Islet of Langerhans (tissue), 1 donor: ENCODE measurements at regions not wholly inside any gene's neighbourhood (a gene's known extent, or its start where the extent isn't known, plus 50 kb on each side); places are given as distances from the start of the nearest gene placed in this dataset.
"Not testable (repeated sequence)": the region's sequence is repeated elsewhere in the genome, so short reads cannot be mapped to it uniquely, and the experiment has no call there.

Experiments
- FAIRE-seq: peaks from one replicate; lab custom pipeline; 2011; peaks lifted over from hg19 to GRCh38; lab: Jason Lieb, UNC

DNA sequence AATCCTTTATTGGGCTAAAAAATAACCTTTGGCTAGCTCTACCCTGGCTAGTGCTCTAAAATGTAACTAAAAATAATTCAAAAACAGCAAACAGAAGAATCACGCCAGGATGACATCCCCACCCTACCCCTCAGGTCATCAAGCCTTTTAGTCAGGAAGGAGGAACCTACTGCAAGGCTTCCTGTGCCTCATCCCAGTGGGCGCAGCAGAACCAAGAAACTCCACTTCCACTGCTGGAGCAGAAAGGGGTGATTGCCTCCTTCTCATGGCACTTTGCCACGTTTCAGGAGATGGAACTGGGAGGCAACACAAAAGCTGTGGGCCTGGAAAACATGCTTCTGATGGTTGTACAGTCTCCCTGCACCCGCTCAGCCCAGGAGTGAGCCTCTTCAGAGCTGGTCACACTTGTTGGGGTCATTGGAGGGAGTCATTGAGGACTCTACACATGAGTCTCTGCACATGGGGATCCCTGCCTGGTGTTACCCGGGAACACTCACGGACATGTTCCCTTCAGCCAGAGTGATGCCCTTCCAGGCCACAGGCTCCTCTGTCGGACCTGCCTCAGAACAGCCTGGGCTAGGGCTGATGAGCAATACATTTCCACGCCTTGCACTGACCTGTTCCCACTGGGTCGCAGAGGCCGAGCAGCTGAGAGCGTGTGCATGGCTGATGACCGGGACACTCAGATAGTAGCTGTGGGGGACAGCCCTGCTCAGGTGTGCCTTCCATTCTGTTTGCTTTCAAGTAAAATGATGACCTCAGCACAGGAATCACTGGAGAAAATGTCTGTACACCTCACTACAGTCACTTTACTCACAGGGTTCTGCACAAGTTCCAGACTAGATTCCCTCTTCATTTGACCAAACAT, 355.3 kb downstream of the FGFR2 start:
- no peak for FAIRE-seq

DNA sequence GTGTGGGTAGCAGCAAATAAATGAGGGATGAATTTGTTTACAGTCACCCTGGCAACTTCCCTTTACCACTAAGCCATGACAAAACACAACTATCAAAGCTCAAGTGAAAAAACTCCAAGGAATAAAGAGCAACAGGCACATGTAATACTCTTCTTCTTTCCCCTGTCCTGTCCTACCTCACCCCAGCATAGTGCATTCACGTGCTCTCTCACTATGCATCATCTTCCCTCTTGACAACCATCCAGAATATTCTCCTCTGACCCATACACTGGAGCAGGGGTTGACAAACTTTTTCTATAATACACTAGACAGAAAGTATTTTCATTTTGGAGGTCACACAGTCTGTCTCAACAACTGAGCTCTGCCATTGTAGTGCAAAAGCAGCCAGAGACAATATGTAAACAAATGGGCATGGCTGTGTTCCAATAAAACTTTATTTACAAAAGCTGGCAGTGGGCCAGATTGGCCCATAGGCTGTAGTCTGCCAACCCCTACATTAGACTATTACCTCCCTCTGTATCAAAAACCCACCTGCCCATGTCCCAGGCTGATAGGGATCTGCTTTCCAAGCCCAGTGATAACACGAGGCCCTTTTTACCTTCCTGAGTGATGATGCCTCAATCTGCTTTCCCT, 354.5 kb downstream of the FGFR2 start:
- no peak for FAIRE-seq

DNA sequence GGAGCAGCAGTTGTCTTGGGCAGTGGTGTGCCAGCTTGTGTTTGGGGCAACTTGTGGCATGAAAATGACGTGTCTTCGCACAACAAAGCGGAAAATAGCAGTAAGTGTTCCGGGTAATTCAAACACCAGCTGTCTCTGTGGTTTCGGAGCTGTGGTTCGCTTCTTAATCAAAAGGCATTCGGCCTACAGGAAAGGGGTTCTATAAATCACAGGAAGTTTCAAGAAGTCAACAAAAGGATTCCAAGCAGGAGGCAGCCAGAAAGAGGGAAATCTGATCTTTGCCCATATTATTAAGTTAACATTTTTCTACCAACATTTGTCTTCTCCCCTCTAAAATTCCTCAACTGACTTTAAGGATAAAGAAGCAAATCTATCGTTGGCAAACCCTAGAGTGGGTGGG, 353.4 kb downstream of the FGFR2 start:
- no peak for FAIRE-seq

DNA sequence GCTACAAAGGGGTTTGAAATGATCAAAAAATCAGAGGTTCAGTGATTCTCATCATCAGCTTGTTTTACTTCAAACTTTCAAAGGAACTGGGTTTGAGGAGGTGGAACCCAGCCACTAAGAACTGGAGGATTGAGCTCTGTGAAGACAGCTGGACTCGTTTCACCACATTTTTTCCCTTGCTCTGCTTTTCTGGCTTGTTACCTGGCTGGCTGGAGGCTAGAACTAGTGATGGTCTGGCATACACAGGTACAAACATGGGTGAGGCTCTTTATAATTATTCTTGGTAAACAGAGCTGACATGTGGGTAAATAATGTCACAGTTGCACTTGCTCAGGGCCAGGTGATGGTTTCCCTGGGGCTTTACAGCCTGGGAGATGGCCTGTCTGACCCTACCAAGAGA, 352.5 kb downstream of the FGFR2 start:
- FAIRE-seq, result no peak

DNA sequence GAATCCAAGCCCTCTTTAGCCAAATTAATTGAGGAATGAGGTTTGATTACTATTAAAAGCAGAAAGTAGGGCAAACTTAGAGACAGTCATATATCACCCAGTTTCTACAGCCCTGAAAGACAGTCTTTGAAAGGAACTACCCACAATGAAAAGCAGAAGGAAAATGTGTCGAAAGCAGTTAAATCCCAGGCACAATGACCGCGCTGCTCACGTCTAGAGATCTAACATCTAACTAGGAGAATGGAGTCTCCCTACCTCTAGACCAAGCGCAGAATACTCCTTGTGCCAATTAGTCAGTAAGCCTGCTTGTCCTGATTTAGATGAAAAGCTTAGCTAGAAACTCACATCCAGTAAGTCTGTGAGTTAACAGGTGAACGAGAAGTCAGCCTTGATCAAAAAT, 350.0 kb downstream of the FGFR2 start:
- FAIRE-seq, result no peak

DNA sequence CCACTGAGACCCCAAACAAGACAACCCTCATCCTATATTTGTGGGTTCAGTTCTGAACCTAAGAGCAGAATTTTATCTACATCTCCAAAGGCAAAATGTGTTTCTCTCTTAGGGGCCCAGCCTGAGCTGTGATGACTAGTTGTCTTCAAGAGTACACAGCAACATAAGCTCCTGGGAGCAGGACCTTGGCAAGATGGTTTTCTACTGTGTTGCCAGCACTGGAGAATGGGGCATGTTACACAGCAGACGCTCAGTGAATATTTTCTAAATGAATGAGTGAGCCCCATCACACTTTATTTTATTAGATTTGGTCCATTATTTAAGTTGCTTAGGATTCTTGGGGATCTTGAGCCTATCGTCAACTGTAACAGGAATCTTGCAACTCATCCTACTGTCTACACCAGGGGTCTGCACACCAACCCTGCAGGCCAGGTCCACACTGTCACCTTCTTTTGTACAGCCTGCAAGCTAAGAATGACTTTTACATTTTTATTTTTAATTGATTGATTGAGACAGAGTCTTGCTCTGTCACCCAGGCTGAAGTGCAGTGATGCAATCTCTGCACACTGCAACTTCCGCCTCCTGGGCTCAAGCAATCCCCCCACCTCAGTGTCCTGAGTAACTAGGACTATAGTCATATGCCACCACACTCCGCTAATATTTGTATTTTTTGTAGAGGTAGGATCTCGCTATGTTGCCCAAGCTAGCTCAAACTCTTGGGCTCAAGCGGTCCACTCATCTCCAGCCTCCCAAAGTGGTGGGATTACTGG, 347.1 kb downstream of the FGFR2 start:
- FAIRE-seq, result no peak

DNA sequence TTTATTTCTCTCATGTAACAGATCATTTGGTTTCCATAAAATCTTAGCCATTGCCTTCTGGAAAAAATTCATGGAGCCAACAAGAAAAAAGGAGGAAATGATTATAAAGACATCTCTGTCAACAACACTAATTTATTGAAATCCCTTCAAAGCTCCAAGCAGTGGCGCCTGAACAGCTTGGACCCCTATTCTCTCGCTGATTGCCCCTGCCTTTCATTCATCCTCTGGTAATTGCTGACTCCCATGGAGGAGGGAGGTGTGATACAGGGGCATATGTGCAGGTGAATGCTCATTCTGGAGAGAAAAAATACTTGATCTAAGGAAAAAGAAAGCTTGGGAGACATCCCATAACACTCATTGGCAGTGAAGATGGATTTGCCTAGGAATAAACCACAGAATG, 345.5 kb downstream of the FGFR2 start:
- FAIRE-seq, result no peak

DNA sequence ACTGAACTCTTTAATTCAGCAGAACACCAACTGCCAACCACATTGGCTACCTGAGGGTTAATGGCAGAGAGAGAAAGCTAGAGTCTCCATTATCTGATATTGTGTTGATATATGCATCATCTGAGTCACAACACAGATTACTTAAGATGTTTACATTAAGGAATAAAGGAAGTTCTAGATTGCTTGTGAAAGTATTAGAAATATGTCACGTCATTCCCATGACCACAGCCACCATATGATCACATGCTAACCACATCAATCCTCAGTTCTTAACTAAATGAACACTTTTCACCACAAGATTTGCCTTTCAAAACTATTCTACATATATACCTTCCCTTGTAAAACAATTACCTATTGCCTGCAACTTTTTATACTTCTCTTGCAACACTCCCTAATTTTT, 337.9 kb downstream of the FGFR2 start:
- no peak for FAIRE-seq

DNA sequence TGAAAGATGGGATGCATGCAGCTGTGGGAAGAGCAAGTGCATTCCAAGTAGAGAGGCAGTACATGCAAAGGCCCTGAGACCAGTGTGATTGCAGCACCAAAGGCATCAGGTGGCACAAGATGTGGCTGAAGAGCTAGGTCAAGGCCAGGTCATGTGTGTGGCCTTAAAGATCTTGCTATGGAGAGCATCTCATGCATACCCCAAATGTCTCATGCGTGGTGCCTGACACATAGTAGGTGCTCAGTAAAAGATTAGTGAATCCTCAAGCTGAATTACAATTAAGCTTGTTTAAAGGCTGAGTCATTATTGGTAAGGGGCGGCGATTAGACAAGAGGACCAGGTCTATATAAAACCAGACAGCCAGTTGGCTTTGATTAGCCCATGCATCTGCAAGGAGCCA, 336.6 kb downstream of the FGFR2 start:
- no peak for FAIRE-seq

DNA sequence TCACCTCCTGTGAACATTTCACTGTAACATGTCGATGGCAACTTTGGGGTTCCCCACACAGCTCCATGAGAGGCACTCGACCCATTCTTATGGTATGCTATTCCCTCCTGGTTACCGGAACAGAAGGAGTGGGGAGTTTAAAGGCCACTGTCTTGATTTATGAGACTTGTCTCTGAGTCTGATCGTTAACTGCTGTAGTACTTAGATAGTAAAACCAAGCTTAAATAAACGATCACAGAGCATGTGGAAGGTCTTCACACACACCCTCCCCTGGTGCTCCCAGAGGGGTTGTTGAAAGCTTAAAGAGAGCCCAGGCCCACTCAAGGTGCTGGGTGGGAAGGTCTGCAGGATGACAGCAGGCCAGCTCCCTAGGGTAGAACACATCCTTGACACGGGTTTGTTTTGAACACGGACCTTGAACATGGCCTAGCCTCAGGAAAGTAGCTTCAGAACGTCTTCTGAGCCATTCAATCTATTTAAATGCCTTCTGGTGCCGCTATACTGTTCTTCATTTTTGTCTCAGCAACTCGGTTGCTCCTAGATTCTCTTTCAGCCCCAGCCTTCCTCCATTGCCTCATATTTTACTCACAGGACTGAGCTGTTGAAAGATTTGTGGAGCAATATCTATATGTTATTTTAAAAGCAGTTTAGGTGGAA, 335.3 kb downstream of the FGFR2 start:
- FAIRE-seq, result no peak

DNA sequence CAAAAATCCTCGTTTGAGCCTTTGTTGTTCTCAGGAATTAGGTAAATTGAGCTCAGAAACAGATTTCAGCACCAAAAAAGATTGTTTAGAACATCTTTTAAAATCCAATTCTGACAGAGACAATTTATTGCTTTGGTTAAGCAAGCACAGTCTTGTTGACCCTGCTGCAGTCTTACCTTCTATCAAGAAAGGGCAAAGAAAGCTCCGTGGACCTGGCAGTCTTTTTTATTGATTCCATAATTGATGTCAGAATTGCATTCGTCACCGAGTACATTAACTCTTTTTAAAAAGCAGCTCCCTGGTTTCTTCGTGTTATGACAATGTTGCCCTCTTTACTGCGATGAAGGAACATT, 334.8 kb downstream of the FGFR2 start:
- FAIRE-seq, result no peak

DNA sequence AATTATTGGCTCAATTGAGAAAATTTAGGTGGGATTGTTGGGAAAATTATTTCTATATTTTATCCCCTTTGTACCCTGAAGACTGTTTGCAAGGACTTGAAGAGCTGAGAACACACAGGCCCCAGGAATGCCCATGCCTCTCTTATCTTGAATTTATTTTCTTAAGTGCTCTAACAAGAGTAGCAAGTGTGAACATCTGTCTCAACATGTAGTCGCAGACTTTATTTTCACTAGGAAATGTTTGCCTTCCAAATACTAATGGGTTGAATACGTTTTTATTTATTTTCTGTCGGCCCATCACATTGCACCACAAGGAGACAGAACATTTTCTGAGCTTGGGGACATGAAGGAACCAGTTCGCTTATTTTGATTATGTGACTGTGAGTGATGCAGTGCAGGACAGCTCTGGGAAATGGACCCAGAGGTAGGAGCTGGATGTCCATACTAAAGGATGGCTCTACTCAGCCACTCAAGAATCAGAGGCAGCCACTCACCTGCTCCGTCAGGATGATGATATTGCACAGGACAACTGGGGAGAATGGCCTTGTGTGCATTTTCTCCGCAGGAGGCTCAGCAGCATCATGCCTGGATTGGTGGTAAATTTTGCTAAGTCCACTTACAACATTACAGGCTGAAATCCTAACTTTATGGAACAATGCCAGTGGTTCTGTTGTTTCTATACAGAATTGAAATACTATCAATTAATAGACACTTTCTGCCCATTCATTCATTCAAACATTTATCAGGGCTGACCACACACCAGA, 332.7 kb downstream of the FGFR2 start:
- no peak for FAIRE-seq

DNA sequence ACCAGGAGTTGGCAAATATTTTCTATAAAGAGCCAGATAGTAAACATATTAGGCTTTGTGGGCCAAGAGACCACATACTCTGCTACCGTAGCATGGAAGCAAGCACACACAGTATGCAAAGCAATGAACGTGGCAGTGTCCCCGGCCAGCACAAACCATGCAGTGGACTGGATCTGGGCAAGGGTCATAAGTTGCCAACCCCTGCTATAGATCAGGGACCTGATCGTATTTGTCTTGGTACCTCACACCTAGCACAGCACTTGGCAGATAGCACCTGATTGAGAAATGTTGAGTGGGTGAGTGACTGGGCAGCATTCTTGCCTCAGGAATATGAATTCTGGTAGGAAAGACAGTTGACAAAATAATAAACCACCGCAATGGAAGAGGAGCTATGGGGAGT, 331.9 kb downstream of the FGFR2 start:
- FAIRE-seq, result no peak

DNA sequence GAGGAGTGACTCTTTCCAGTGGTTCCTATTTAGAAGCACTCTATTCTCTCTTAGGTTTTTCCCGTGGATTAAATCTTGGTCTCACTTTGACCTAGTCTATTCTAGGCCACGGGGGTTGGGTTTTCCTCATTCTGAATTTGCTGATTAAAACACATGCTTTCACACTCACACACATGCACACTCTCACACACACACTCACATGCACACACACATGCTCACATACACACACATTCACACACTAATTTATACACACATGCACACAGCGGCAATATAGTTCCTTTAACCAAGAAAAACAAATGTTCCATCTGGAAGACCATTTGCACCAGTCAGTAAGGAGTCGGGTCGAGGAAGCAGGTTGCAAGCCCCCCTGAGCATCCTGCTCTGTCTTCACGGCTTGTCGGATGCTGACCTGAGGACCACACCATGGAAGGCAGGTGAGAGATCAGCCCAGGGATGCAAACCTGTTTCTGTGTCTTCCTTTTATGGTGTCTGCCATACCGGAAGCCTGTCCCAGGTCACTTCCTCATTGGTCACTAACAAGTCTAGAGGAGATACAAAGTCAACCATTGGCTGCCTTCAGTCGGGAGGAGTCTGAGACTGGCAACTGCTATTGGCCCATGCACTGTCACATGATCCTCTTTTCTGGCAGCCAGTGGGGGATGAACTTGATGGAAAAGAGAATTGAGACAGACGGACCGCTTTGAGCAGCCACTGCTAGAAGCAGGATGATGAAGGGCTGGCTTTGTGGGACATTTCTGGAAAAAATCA, 330.8 kb downstream of the FGFR2 start:
- no peak for FAIRE-seq

DNA sequence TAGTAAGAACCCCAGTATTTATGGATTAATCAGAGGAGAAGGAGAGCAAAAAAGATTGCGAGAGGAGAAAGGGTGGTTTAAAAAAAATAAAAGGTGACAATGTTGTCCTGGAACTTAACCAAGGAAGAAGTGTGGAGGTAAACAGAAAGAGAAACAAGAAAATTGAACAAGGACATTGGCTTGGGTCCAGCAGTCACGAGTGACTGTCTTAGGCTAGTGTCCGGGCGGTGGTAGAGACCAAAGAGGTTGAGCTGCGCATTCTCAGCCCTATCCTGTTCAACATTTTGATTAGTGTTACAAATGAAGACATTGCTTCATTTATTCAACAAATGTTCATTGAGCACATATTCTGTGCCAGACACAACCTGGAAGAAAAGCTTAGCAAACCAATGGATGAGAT, 329.9 kb downstream of the FGFR2 start:
- FAIRE-seq, result no peak

DNA sequence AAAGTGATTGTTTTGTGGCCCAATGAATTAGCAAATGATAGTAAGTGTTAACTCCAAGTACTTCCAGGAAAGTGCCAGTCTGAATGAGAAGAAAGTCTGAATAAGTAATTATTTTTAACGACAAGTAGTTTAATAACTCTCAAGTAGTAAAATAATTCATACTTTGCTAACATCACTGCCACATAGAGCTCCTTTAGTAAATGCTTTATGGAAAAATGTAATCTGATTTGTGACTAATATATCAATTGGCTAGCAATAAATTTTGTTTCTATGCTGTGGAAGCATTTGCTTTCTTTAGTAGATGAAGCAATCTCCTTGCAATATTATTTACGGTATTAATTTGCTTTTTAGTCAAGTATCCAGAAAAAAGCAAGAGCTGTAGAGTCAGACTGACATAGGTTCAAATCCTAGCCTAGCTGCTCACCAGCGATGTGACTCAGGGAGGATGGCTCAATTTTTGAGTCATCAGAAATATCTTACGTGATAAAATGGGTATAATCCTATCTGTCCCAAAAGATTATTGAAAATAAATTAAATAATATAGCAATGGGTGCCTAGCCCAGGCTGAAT, 329.3 kb downstream of the FGFR2 start:
- no peak for FAIRE-seq

DNA sequence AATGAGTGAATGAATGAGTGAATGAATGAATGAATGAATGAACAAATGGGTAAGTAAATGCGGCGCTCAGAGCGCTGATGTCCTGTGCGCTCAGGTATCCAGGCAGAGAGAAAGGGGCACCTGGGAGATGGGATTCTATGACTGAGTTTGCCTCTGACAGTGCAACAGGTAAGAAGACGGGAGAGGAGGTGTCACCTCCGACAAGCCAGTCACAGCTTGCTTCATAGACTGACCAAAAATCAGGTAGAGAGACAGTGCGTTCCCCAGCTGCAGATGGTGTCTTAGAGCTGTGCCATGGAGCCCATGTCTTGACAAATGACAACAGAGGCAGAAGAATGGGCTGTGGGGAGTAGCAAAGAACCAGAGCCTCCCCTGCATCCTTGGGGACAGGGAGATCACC, 327.3 kb downstream of the FGFR2 start:
- FAIRE-seq, result no peak

DNA sequence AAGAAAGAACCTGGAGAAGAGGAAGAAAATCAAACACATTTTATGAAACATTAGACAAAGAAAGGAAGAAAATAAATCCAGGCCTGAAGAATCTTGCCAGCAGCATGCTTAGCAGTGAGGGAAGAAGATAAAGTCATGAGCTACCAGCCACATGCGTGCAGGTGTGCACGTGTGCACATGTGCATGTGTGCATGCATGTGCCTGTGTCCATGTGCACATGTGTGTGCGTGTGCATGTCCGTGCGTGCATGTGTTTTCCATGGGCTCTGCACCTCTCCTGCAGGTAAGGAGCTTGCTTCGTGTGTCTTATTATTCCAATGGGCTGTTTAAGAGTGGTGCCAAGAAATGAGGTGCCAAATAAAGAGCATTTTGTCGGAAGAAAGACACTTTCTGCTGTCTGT, 322.2 kb downstream of the FGFR2 start:
- no peak for FAIRE-seq

DNA sequence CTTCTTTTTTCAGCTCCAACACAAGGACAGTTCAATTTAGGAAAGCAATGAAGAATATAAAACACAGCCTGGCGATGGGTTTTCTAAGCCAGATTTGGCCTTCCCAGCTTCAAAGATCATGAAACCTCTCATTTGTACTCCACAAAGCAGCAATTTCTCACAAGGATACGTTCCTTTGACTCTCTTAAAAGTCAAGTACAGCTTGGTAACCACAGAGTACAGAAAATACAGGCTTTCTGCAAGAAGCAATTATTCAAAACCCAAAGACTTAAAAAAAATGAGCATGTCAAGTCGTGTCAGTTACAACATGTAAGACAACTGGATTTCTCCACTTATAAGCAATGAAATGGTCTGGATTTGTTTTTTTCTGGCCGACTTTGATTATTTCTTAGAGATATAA, 321.4 kb downstream of the FGFR2 start:
- no peak for FAIRE-seq

DNA sequence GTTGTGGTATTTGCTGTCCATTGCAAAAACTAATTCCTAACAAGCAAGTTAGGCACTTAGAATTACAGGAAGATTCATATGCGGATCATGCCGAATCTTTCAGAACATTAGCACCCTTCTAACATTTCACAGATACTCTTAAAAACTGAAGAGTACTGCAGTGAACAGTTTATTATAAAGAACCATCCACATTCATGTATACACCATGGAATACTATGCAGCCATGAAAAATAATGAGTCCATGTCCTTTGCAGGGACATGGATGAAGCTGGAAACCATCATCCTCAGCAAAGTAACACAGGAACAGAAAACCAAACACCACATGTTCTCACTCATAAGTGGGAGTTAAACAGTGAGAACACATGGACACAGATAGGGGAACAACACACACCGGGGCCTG, 319.9 kb downstream of the FGFR2 start:
- not testable (repeated sequence) for FAIRE-seq

DNA sequence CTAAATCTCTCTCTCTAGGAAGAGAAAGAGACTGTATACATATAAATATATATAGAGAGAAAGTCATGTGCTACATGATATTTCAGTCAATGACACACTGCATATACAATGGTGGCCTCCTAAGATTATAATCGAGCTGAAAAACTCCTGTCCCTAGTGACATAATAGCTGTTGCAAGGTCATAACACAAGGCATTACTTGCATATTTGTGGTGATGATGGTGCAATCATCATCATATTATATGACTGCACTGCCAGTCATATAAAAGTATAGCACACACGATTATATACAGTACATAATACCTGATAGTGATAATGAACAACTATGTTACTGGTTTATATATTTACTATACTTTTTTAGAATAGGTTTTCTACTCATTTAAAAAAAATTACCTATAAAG, 316.7 kb downstream of the FGFR2 start:
- no peak for FAIRE-seq
